ENCODE measurements at regions not wholly inside any gene's neighbourhood (a gene's known extent, or its start where the extent isn't known, plus 50 kb on each side); places are given as distances from the start of the nearest gene placed in this dataset.

DNA sequence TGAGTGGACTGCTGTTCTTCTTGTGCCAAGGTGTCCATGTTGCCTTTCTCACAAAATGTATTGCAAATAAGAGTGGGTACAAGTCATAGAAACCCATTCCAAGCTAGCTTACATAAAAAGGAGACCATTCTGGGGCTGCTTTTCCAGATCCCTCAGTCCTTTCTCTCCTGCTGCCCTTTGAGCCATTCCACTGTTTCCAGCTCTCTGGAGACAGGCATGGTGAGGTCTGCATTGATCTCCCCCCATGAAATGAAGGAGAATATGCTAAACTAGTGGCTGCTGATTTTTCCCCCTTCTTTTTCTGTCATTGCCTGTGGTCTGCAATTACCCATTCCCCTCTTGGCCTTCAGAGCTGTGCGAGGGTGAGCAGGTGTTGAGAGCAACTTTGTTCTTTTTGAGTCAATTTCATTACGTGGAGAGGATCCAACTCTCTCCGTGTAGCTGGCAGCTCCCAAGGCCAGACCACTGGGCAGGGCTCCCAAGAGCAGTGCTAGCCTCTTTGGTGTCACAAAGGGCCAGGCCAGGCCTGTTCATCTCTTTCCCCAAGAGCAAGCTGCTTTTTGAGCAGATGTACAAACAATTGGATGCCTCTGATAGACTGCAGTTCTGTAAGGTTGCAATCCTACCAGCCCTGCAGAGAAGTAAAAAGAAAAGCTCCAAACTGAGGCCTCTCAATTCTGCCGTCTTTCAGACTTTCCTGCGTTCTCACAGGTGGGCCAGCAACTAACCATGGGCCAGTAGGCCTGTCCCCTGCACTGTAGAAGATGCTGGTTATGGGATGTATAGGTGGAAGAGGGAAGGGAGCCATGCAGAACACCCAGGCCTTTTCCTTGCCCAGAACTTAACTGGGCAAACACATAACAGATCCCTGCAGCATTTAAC is 96.1 kb upstream of the ARMC2 start:
- DNase-seq (ENCODE audit: low spot score) = no peak

DNA sequence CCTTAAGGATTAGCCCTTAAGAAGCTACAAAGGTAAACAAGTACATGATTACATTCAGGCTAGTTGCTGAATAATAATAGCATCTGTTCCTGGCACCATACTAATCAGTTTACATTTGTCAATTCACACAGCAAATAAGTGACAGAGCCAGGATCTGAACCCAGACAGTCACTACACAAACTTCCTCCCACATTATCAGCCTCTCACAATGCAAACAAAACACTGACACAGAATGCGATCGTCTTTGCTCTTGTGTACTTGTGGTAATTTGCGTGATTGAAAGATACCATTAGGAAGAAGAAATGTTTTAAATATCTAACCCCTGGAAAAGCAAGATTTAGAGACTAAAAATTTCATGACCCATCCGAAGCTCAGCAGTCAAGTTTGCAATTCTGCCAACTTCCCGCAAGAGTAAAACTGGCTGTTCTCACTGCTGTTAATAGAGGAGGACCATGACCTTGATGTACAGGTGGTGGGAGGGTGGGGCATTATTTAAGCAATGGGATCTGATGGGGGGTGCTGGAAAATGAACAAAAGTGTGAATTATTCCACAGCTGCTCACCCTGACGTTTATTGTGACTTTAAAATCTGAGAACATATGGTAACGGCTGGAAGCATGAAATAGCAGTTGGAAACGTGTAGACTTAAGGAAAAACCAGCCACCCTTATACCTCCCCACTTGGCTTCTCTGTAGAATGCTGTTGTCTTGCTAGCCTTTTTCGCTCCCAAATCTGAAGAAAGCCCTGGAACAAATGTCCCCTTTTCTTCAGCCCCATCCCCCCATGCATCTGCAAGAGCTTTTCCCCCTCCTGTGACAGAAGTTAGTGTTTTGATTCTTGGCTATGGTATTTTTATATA is 95.3 kb upstream of the ARMC2 start:
- DNase-seq (ENCODE audit: low spot score) = no peak

DNA sequence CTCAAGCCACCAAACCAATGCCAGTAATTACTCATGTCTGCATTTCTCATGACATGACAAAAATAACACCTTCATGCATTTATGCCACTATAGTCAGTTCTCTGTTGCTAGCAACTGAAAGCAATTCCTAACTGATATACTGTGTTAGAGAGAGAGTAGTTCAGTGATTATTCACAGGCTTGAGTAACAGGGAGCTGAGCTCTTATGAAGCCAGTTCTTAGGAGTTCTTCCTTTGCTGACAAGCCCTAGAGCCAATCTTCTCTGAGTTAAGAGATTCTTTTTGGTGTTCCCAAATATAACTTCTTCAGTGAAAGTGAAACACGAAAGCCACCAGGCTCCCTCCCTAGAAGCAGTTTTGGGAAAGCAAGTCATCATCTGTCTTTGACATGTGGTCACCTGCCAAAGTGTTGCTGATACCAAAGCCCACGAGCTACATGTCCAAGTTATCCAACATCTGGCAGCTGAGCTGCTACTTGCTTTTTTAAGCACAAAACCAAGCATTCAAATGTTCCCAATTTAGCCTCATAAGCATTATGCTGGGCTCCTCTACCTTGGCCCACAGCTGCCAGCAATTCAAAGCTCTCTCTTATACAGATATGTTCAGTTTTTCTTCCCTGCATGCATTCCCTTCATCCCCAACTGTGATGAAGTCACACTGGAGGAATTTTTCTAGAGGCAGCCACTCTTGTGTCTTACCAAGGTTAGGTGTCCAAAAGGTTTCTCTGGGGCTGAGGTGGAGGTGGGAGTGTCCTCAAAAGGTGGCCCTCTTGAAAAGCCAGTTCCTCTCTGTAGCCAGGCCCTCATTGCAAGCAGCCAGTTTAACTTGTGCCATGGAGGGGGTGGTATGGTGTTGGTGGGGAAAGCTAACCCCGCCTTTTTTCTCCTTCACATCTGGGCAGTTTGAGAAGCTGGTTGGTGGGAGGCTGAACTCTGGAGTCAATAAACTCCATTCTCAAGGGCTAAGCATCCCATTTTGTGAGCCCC is 92.7 kb upstream of the ARMC2 start:
- no peak for DNase-seq (ENCODE audit: low spot score)

- DNase-seq (ENCODE audit: low spot score) = no peak
Observed at GRCh38 chr6:108757357-108757756, 90.9 kb upstream of the ARMC2 start.

GRCh38 chr6:108758884-108759283 is 89.3 kb upstream of the ARMC2 start:
- DNase-seq (ENCODE audit: low spot score) = no peak

DNA sequence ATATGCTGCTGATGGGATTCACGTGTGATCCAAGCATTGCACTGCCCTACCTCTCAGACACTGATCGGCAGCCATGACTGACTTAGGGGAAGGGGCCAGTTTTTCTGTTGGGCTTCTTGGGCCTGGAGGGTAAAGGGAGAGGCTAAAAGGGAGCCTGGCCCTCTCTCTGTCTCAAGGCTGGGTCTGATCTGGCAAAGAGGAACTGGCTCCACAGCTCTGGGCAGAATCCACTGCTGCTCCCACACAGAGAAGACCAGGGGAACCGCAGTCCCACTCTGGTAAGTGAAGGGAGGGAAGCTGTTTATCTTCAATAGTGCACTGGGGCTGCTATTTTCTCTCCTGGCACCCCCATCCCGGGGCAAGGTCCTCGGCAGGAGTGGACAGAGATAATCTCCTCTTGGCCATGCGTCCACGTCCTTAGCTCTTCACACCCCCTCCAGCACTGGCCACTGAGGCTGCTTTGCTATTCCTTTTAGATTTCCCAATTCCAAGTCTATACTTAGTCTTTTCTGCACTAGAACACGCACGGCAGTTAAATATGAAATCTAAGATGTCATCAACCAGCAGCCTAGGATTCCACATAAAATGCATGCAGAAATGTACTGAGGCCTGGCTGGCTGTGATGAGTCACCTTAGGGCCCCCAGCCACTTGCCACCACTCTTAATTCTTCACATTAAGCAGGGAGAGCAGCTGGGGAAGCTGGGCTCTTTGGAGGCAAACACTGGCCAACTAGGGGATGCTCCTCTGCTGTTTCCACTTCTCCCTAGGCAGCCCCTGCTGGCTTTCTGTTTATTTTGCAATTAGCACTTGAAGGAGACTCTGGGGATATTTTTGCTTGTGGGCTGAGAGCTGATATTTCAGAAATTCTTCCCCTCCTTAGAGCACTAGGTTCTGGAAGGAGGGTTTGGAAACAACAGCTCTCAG is 87.8 kb upstream of the ARMC2 start:
- no peak for DNase-seq (ENCODE audit: low spot score)

- no peak for DNase-seq (ENCODE audit: low spot score)
Observed at GRCh38 chr6:108762394-108762793, 85.8 kb upstream of the ARMC2 start.

DNA sequence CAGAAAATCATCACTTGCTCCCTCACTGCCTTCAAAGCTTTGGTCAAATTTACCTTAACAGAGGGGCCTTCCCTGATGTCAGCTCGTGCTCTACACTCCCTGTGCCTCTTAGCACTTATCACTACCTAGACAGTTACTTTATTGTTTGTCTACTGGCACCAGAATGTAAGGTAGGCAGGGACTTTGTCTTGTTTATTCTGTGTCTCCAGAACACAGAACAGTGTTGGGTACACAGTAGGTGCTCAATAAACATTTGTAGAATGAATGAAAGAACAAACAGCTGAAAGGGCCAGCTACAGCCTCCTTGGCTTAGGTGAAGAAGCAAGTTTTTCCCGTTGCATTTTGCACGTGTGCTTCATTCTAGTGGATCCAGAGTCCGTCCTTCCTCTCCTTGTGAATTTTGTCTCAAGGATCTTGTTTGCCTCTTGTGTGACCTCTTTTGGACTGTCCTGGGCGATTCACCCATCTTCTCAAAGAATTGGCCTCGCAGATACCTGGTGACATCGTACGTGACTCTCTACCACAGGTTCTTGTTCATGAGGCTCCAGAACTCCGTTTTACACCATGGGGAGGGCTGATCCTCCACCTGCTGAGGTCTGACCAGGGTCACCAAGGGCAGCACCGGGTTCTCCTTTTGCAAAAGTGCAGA is 84.2 kb upstream of the ARMC2 start:
- no peak for DNase-seq (ENCODE audit: low spot score)

DNA sequence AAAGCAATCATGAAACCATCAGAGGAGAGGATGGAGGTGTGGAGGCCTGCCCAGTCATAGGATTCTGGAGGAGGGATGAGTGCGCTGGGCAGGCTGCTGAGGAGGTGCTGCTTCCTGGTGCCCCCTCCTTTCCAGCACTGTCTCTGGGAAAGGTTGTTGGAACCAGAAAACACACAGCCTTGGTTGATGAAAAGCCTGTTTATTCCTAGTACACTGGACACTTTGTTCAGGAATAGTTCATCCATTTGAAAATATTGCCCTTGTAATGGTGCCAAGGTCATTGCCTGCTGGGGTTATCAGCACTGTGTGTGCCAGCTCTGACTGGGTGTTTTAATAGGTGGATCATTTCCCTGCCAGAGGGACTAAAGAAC is 83.7 kb upstream of the ARMC2 start:
- DNase-seq (ENCODE audit: low spot score) = no peak

- DNase-seq (ENCODE audit: low spot score) = no peak
Observed at GRCh38 chr6:108765495-108765894, 82.7 kb upstream of the ARMC2 start.

DNA sequence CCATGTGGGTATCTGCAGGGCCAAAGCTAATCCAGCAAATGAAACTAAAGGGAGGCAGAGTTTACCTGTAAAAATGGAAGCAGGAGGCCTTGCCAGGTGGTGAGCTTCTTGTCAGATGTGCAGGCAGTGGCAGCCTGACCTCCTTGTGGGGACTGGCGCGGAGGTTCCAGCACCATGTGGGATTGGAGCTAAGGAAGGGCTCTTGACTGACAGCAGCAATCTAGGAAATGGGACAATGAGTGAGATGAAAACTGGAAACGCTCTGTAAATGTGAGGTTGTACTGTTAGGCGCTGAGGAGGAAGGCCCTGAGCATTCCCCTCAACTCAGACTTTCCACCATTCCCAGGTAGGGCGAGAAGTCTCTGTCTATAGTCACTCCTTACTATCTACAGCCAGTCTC is 81.8 kb upstream of the ARMC2 start:
- DNase-seq (ENCODE audit: low spot score) = no peak

DNA sequence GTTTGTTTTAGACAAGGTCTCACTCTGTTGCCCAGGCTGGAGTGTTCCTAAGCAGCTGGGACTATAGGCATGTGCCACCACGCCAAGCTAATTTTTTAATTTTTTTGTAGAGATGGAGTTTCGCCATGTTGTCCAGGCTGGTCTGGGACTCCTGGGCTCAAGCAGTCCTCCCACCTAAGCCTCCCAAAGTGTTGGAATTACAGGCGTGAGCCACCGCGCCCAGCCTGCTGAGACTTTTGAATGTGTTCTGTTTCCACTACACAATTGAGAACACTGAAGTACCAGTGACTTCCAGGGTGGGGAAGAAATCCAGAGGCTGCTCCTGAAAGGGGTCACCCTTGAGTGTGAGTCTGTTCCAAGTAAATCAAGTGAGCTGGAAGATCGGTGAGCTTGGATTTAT is 81.3 kb upstream of the ARMC2 start:
- DNase-seq (ENCODE audit: low spot score) = no peak

DNA sequence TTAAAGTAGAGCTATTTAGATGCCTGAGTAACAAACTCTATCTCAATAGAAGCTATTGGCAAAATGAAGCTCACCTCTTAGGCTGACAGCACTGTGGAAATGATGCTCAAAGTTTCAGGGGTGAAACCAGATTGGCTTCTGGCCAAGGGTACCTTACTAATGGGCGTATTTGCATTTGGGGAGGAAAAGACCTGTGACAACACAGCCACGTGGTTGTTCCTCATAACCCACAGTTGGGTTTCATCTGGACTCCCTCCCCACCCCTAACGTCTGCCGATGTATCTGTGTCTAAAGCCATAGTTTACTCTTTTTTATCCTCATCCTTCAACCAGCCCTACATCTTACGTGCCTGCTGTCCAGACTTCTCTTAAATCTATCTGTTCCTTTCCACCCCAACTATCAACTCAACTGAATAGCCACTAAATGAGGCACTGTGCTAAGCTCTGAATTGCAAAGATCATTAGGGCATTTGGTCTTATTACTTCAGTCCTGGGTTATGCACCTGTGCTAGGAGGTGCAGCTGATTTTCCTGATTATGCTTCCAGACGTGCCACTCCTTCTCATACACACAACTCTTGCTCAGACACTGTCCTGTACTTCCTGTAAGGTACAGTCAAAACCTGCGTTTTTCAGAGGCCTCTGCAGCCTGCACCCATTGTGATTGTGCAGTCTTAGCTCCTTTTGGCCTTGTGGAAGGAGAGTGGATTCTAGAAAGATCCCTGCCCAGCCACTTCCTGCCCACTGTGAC is 80.6 kb upstream of the ARMC2 start:
- no peak for DNase-seq (ENCODE audit: low spot score)

- DNase-seq (ENCODE audit: low spot score) = no peak
Observed at GRCh38 chr6:108768166-108768555, 80.1 kb upstream of the ARMC2 start.

DNA sequence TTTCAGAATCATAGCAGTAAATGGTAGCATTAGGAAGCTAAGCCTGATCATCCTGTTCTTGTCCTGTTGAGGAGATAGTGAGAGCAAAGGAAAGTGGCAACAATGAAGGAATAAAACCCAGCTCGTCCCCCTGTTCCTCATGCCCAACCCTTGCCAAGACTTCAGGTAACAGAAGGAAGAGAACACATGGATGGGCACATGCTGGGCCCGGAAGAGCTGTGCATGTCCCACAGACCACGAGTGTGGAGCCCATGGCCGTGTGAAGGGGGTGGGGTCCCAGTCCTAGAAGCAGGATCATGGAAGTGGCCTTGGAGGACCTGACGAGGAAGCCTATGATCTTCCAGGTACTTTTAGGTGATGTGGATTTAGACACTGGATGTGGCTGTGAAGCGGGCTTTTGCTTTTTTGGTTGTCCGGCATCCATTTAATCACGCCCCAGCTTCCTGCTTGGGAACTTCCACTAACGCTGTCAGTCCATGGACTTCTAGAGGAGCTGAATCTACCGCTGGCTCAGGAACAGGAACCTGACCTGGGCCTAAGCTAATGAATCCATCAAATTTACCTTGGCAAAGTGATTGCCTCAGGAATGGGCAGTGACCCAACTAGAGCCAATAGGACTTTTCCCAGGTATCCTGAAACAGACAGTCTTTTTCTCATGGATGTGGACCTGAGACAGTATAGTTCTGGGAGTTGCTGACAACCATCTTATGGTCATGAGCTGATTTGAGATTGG is 79.3 kb upstream of the ARMC2 start:
- no peak for DNase-seq (ENCODE audit: low spot score)

GRCh38 chr6:108771421-108771820 is 76.8 kb upstream of the ARMC2 start:
- no peak for DNase-seq (ENCODE audit: low spot score)

DNA sequence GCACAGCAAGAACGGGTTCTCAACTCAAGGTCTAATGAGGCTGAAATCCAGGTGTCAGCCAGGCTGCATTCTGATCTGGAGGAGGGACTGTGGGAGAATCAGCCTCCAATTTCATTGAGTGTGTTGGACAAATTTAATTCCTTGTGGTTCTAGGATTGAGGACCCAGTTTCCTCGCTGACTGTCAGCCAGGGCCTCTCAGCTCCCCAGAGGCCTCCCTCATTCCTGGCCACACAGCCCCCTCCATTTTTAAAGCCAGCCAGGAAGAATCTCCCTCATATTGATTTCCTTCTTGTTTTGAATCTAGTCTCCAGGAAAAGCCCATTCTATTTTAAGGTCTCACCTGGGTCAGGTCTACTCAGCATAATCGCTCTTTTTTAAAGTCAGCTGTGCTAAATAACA is 73.7 kb upstream of the ARMC2 start:
- DNase-seq (ENCODE audit: low spot score) = no peak

- no peak for DNase-seq (ENCODE audit: low spot score)
Observed at GRCh38 chr6:108777536-108777935, 70.7 kb upstream of the ARMC2 start.
